WTC11 (cell line): ENCODE measurements at regions not wholly inside any gene's neighbourhood (a gene's known extent, or its start where the extent isn't known, plus 50 kb on each side); places are given as distances from the start of the nearest gene placed in this dataset.

Experiments used
- ATAC-seq: fragments of 200-7000 bp; cut with Tn5 transposase; 2 replicates; pipeline ENCODE4 v1.10.0; 2021; ENCODE audit warnings: mild to moderate bottlenecking, moderate library complexity
- CTCF ChIA-PET: fragments of 300-600 bp; sonication (Branson Sonifier 250); formaldehyde crosslinking; loops from one replicate; lab custom pipeline; 2021; ENCODE audit warnings: antibody characterized with exemption; lab: Charles Lee
- POLR2A ChIA-PET: fragments of 350-600 bp; sonication (Branson Sonifier 250); formaldehyde crosslinking; loops from one replicate; lab custom pipeline; 2021; ENCODE audit warnings: antibody characterized with exemption; lab: Charles Lee
- DNase-seq: peaks from one replicate; pipeline ENCODE4 v3.0.0; 2021; ENCODE audit warnings: low spot score
- H3K27ac Mint-ChIP-seq: 2 replicates; pipeline ENCODE4 v1.8.0; 2021; ENCODE audit warnings: mixed read lengths
- H3K27me3 Mint-ChIP-seq: 2 replicates; pipeline ENCODE4 v1.8.0; 2021; ENCODE audit warnings: low read depth, mild to moderate bottlenecking, moderate library complexity, mixed read lengths
- H3K36me3 Mint-ChIP-seq: 2 replicates; pipeline ENCODE4 v1.8.0; 2021; ENCODE audit warnings: mixed read lengths
- H3K4me1 Mint-ChIP-seq: 2 replicates; pipeline ENCODE4 v1.8.0; 2022; ENCODE audit warnings: mixed read lengths
- H3K4me3 Mint-ChIP-seq: 2 replicates; pipeline ENCODE4 v1.8.0; 2021; ENCODE audit warnings: mild to moderate bottlenecking, moderate library complexity, mixed read lengths
- H3K9me3 Mint-ChIP-seq: 2 replicates; pipeline ENCODE4 v1.8.0; 2021; ENCODE audit warnings: mixed read lengths
- ATF1 ChIP-seq: sonication (generic); formaldehyde crosslinking; IDR thresholded peaks from 2 replicates; pipeline ENCODE4 v1.8.1; 2023; ENCODE audit warnings: mild to moderate bottlenecking, moderate library complexity, missing genetic modification reagents
- ATF3 ChIP-seq: sonication (generic); formaldehyde crosslinking; conservative IDR thresholded peaks from 2 replicates; pipeline ENCODE4 v1.8.1; 2022; ENCODE audit warnings: mild to moderate bottlenecking, missing genetic modification reagents
- CDX4 ChIP-seq: fragments of 250-450 bp; sonication (Bioruptor Pico); IDR thresholded peaks from 2 replicates; pipeline ENCODE4 v1.9.0; 2021; ENCODE audit warnings: moderate library complexity, mild to moderate bottlenecking, inconsistent platforms, borderline replicate concordance
- E2F4 ChIP-seq: sonication (generic); formaldehyde crosslinking; IDR thresholded peaks from 2 replicates; pipeline ENCODE4 v1.8.1; 2022; ENCODE audit warnings: low read depth, mild to moderate bottlenecking, moderate library complexity, missing genetic modification reagents, borderline replicate concordance
- EMX1 ChIP-seq: fragments of 250-450 bp; sonication (Bioruptor Pico); IDR thresholded peaks from 2 replicates; pipeline ENCODE4 v1.8.0; 2021; ENCODE audit warnings: mild to moderate bottlenecking
- ESRRA ChIP-seq: sonication (generic); formaldehyde crosslinking; IDR thresholded peaks from 2 replicates; pipeline ENCODE4 v1.8.1; 2022; ENCODE audit warnings: mild to moderate bottlenecking, missing genetic modification reagents, borderline replicate concordance
- FOXJ3 ChIP-seq: sonication (generic); formaldehyde crosslinking; IDR thresholded peaks from 2 replicates; pipeline ENCODE4 v1.9.0; 2021; ENCODE audit warnings: missing genetic modification reagents, mild to moderate bottlenecking, borderline replicate concordance
- HMGA2 ChIP-seq: fragments of 250-450 bp; sonication (Bioruptor Pico); IDR thresholded peaks from 2 replicates; pipeline ENCODE4 v1.4.0; 2021; ENCODE audit warnings: mild to moderate bottlenecking, moderate library complexity
- HMGXB4 ChIP-seq: sonication (generic); formaldehyde crosslinking; IDR thresholded peaks from 2 replicates; pipeline ENCODE4 v1.8.1; 2023; ENCODE audit warnings: mild to moderate bottlenecking, moderate library complexity, missing genetic modification reagents
- JAZF1 ChIP-seq: fragments of 250-450 bp; sonication (Bioruptor Pico); IDR thresholded peaks from 2 replicates; pipeline ENCODE4 v1.9.0; 2021; ENCODE audit warnings: moderate library complexity, mild to moderate bottlenecking, inconsistent platforms
- JUN ChIP-seq: sonication (generic); formaldehyde crosslinking; IDR thresholded peaks from 2 replicates; pipeline ENCODE4 v1.8.0; 2023; ENCODE audit warnings: mild to moderate bottlenecking, missing genetic modification reagents
- KAT7 ChIP-seq: sonication (generic); formaldehyde crosslinking; IDR thresholded peaks from 2 replicates; pipeline ENCODE4 v1.8.1; 2023; ENCODE audit warnings: missing genetic modification reagents, mild to moderate bottlenecking, borderline replicate concordance
- MAX ChIP-seq: sonication (generic); formaldehyde crosslinking; IDR thresholded peaks from 2 replicates; pipeline ENCODE4 v1.8.0; 2022; ENCODE audit warnings: mild to moderate bottlenecking, missing genetic modification reagents
- NFYB ChIP-seq: sonication (generic); formaldehyde crosslinking; conservative IDR thresholded peaks from 2 replicates; pipeline ENCODE4 v1.8.0; 2022; ENCODE audit warnings: low read depth, missing genetic modification reagents
- SMAD4 ChIP-seq: sonication (generic); formaldehyde crosslinking; IDR thresholded peaks from 2 replicates; pipeline ENCODE4 v1.8.0; 2022; ENCODE audit warnings: mild to moderate bottlenecking, missing genetic modification reagents
- SOX15 ChIP-seq: fragments of 250-450 bp; sonication (Bioruptor Pico); IDR thresholded peaks from 2 replicates; pipeline ENCODE4 v1.9.0; 2021; ENCODE audit warnings: mild to moderate bottlenecking
- ZBTB43 ChIP-seq: sonication (generic); formaldehyde crosslinking; IDR thresholded peaks from 2 replicates; pipeline ENCODE4 v1.8.1; 2023; ENCODE audit warnings: mild to moderate bottlenecking, missing genetic modification reagents
- ZNF232 ChIP-seq: sonication (generic); formaldehyde crosslinking; IDR thresholded peaks from 2 replicates; pipeline ENCODE4 v1.8.0; 2022; ENCODE audit warnings: mild to moderate bottlenecking, missing genetic modification reagents

- no peak overlapping the region for H3K27ac Mint-ChIP-seq
- no peaks in the 10 kb centered on the region for H3K27me3 Mint-ChIP-seq
- no peak for DNase-seq
- no peaks in the 10 kb centered on the region; the same call in 1 of the 2 replicates for H3K4me1 Mint-ChIP-seq
- H3K9me3 Mint-ChIP-seq: peaks cover 6% of the 10 kb centered on the region; the same call in 1 of the 2 replicates
- POLR2A ChIA-PET: interaction anchor here (0.7 kb wide), 1 partner anchor 232 kb away, joined by 3 read pairs; no protein-coding TSS in a partner anchor
- H3K4me3 Mint-ChIP-seq: no peak overlapping the region
- H3K36me3 Mint-ChIP-seq: no peaks in the 10 kb centered on the region
- TF ChIP-seq SOX15 (CRISPR knock-in tag) (no peak), E2F4 (CRISPR knock-in tag) (no peak), JUN (CRISPR knock-in tag) (no peak), ATF1 (CRISPR knock-in tag) (no peak), NFYB (CRISPR knock-in tag) (no peak), SMAD4 (CRISPR knock-in tag) (no peak), CDX4 (CRISPR knock-in tag) (no peak)
- TF ChIP-seq, all 79 proteins: peak for 0
- no peak for ATAC-seq
- CTCF ChIA-PET: no interaction called here
These were observed 507.3 kb upstream of the ROBO1 start for GRCh38 chr3:80275120-80275519.

- DNase-seq: no peak
- peaks cover 20% of the 10 kb centered on the region for H3K9me3 Mint-ChIP-seq
- H3K27me3 Mint-ChIP-seq: no peaks in the 10 kb centered on the region
- H3K36me3 Mint-ChIP-seq: peaks cover 9% of the 10 kb centered on the region
- ChIA-PET POLR2A (no interaction called here), CTCF (no interaction called here)
- H3K4me1 Mint-ChIP-seq: peaks cover 8% of the 10 kb centered on the region
- ATAC-seq: peak; percentile 63
- no peak overlapping the region for H3K4me3 Mint-ChIP-seq
- peak overlapping the region; percentile 54; the same call in 1 of the 2 replicates for H3K27ac Mint-ChIP-seq
- TF ChIP-seq EMX1 (CRISPR knock-in tag) (no peak), JAZF1 (CRISPR knock-in tag) (no peak), SOX15 (CRISPR knock-in tag) (no peak), ATF3 (CRISPR knock-in tag) (no peak), CDX4 (CRISPR knock-in tag) (no peak), MAX (CRISPR knock-in tag) (no peak), HMGXB4 (CRISPR knock-in tag) (no peak), ZNF232 (no peak), ZBTB43 (CRISPR knock-in tag) (no peak)
These were observed 495.5 kb upstream of the ROBO1 start for GRCh38 chr3:80263260-80263659.

- TF ChIP-seq KAT7 (no peak), ESRRA (CRISPR knock-in tag) (no peak), FOXJ3 (CRISPR knock-in tag) (no peak), EMX1 (CRISPR knock-in tag) (no peak), HMGA2 (CRISPR knock-in tag) (no peak)
- ChIA-PET CTCF (no interaction called here), POLR2A (no interaction called here)
- H3K4me1 Mint-ChIP-seq: peaks cover 15% of the 10 kb centered on the region
- DNase-seq: no peak
- no peaks in the 10 kb centered on the region for H3K27me3 Mint-ChIP-seq
- no peak overlapping the region for H3K4me3 Mint-ChIP-seq
- H3K27ac Mint-ChIP-seq: no peak overlapping the region
- H3K36me3 Mint-ChIP-seq: peaks cover 9% of the 10 kb centered on the region
- H3K9me3 Mint-ChIP-seq: peaks cover 20% of the 10 kb centered on the region
- no peak for ATAC-seq
These were observed 493.3 kb upstream of the ROBO1 start for GRCh38 chr3:80261082-80261481.
